H1 (cell line): ENCODE measurements at regions not wholly inside any gene's neighbourhood (a gene's known extent, or its start where the extent isn't known, plus 50 kb on each side); places are given as distances from the start of the nearest gene placed in this dataset.

Experiments used
- CREB1 ChIP-seq: IDR thresholded peaks from 2 replicates; pipeline ENCODE4 v1.6.1; 2012; ENCODE audit warnings: inconsistent platforms
- EGR1 ChIP-seq: IDR thresholded peaks from 2 replicates; pipeline ENCODE4 v1.6.1; 2011; ENCODE audit warnings: low read depth, low read length, borderline replicate concordance
- EZH2 ChIP-seq: fragments of 200-600 bp; sonication (generic); IDR thresholded peaks from 2 replicates; pipeline ENCODE4 v1.7.1; 2012; ENCODE audit warnings: low read depth, mild to moderate bottlenecking, moderate library complexity, low read length, inconsistent platforms; ENCODE audit not compliant: severe bottlenecking
- FOSL1 ChIP-seq: IDR thresholded peaks from 2 replicates; pipeline ENCODE4 v1.6.1; 2011; ENCODE audit warnings: mild to moderate bottlenecking, low read depth, low read length, moderate library complexity; ENCODE audit not compliant: insufficient read depth
- GABPA ChIP-seq: IDR thresholded peaks from 2 replicates; pipeline ENCODE4 v1.6.1; 2011; ENCODE audit warnings: mild to moderate bottlenecking, low read length, moderate library complexity, borderline replicate concordance; ENCODE audit not compliant: insufficient read depth
- POLR2AphosphoS5 ChIP-seq: IDR thresholded peaks from 2 replicates; pipeline ENCODE4 v1.6.1; 2011; ENCODE audit warnings: low read depth, low read length
- RNF2 ChIP-seq: fragments of 200-900, 300-1000 bp; sonication (generic); IDR thresholded peaks from 2 replicates; pipeline ENCODE4 v1.7.1; 2016; ENCODE audit warnings: borderline replicate concordance, low read depth, mild to moderate bottlenecking, antibody characterized with exemption, low read length; ENCODE audit not compliant: poor library complexity, severe bottlenecking; ENCODE audit errors: missing control alignments
- TF ChIP-seq, protein P1 (sequence below), 3 experiments: IDR thresholded peaks; 1 replicate in 2 of 3; 2 replicates in 1 of 3; pipeline versions ENCODE4 v1.5.1 to v1.6.1; 2011; ENCODE audit warnings: low read length in 3 of 3, mild to moderate bottlenecking in 3 of 3, inconsistent platforms in 2 of 3, low read depth in 1 of 3, moderate library complexity in 1 of 3; ENCODE audit not compliant: insufficient read depth in 1 of 3; ENCODE audit errors: control extremely low read depth in 1 of 3

DNA sequence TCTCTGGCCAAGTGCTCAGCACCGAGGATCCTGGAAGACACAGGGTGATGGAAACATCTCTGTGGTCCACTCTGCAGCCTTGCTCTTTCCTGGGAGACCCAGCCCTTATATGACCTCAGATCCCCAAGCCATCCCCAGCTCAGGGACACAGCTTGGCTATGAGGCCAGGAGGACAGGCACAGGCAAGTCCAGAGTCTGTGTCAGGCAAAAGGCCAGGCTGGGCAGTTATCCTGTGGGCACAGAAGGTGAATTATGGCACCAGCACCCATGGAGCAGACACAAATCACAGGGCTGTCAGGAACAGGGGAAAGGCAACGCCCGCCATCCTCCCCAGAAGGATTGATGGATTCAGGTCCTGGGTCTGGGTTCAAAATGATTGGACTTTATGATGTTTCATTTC, 52.1 kb upstream of the SCMH1 start:
- TF ChIP-seq POLR2AphosphoS5 (no peak), FOSL1 (no peak), EGR1 (no peak), CREB1 (no peak), GABPA (no peak), RNF2 (no peak), EZH2 (no peak)
- TF ChIP-seq, protein P1, sequence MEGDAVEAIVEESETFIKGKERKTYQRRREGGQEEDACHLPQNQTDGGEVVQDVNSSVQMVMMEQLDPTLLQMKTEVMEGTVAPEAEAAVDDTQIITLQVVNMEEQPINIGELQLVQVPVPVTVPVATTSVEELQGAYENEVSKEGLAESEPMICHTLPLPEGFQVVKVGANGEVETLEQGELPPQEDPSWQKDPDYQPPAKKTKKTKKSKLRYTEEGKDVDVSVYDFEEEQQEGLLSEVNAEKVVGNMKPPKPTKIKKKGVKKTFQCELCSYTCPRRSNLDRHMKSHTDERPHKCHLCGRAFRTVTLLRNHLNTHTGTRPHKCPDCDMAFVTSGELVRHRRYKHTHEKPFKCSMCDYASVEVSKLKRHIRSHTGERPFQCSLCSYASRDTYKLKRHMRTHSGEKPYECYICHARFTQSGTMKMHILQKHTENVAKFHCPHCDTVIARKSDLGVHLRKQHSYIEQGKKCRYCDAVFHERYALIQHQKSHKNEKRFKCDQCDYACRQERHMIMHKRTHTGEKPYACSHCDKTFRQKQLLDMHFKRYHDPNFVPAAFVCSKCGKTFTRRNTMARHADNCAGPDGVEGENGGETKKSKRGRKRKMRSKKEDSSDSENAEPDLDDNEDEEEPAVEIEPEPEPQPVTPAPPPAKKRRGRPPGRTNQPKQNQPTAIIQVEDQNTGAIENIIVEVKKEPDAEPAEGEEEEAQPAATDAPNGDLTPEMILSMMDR (IDR thresholded peaks at IDR 0.05; ENCODE audit: control extremely low read depth in 1 of 3, insufficient read depth in 1 of 3, low read depth in 1 of 3, low read length in 3 of 3) = no peak
